KMS-11 (cell line): ENCODE measurements at regions not wholly inside any gene's neighbourhood (a gene's known extent, or its start where the extent isn't known, plus 50 kb on each side); places are given as distances from the start of the nearest gene placed in this dataset.

Experiments used
- H2AFZ ChIP-seq: fragments of 200-600 bp; sonication (generic); 2 replicates; pipeline ENCODE4 v1.6.1; 2016; ENCODE audit warnings: antibody characterized with exemption, mixed run types, low read depth
- H3K27ac ChIP-seq: fragments of 200-600 bp; sonication (generic); 2 replicates; pipeline ENCODE4 v1.6.1; 2016; ENCODE audit warnings: mild to moderate bottlenecking, mixed run types
- H3K27me3 ChIP-seq: fragments of 200-600 bp; sonication (generic); 2 replicates; pipeline ENCODE4 v1.6.1; 2017; ENCODE audit warnings: mild to moderate bottlenecking, low read depth, mixed run types, moderate library complexity; ENCODE audit not compliant: insufficient read depth
- H3K36me3 ChIP-seq: fragments of 200-600 bp; sonication (generic); 2 replicates; pipeline ENCODE4 v1.6.1; 2017; ENCODE audit warnings: mild to moderate bottlenecking, mixed run types; ENCODE audit not compliant: insufficient read depth
- H3K4me1 ChIP-seq: fragments of 200-600 bp; sonication (generic); 2 replicates; pipeline ENCODE4 v1.6.1; 2016; ENCODE audit warnings: mild to moderate bottlenecking, low read depth, mixed run types; ENCODE audit not compliant: poor library complexity, severe bottlenecking
- H3K4me2 ChIP-seq: fragments of 200-600 bp; sonication (generic); 2 replicates; pipeline ENCODE4 v1.7.0; 2016; ENCODE audit warnings: mild to moderate bottlenecking, mixed run types
- H3K4me3 ChIP-seq: fragments of 200-600 bp; sonication (generic); IDR thresholded peaks from 2 replicates; pipeline ENCODE4 v1.6.1; 2017; ENCODE audit warnings: low read depth, low read length, mixed read lengths; ENCODE audit not compliant: insufficient read depth
- H3K79me2 ChIP-seq: fragments of 200-600 bp; sonication (generic); 2 replicates; pipeline ENCODE4 v1.6.1; 2016; ENCODE audit warnings: low read depth, mixed run types; ENCODE audit not compliant: insufficient read depth
- H3K9ac ChIP-seq: fragments of 200-600 bp; sonication (generic); 2 replicates; pipeline ENCODE4 v1.6.1; 2016; ENCODE audit warnings: mild to moderate bottlenecking, mixed run types
- H4K20me1 ChIP-seq: fragments of 200-600 bp; sonication (generic); 2 replicates; pipeline ENCODE4 v1.6.1; 2016; ENCODE audit warnings: mild to moderate bottlenecking, mixed run types; ENCODE audit not compliant: insufficient read depth
- TF ChIP-seq, protein P1 (sequence below): fragments of 200-600 bp; sonication (generic); conservative IDR thresholded peaks from 2 replicates; pipeline ENCODE4 v1.6.1; 2017; ENCODE audit warnings: low read depth, mild to moderate bottlenecking, antibody characterized with exemption, low read length, moderate library complexity, mixed read lengths

GRCh38 chr9:79889369-79889768 is 317.6 kb downstream of the TLE4 start:
- H3K4me1 ChIP-seq = no peaks in the 10 kb centered on the region

GRCh38 chr9:79885093-79885857 is 313.5 kb downstream of the TLE4 start:
- Histone ChIP-seq H3K79me2 (no peaks in the 10 kb centered on the region), H3K4me1 (peaks cover 2% of the 10 kb centered on the region), H3K9ac (no peak overlapping the region), H3K4me3 (no peak overlapping the region), H3K27ac (no peak overlapping the region), H3K27me3 (no peaks in the 10 kb centered on the region), H2AFZ (no peak overlapping the region), H3K4me2 (no peak overlapping the region), H4K20me1 (no peaks in the 10 kb centered on the region), H3K36me3 (no peaks in the 10 kb centered on the region)
- TF ChIP-seq, protein P1, sequence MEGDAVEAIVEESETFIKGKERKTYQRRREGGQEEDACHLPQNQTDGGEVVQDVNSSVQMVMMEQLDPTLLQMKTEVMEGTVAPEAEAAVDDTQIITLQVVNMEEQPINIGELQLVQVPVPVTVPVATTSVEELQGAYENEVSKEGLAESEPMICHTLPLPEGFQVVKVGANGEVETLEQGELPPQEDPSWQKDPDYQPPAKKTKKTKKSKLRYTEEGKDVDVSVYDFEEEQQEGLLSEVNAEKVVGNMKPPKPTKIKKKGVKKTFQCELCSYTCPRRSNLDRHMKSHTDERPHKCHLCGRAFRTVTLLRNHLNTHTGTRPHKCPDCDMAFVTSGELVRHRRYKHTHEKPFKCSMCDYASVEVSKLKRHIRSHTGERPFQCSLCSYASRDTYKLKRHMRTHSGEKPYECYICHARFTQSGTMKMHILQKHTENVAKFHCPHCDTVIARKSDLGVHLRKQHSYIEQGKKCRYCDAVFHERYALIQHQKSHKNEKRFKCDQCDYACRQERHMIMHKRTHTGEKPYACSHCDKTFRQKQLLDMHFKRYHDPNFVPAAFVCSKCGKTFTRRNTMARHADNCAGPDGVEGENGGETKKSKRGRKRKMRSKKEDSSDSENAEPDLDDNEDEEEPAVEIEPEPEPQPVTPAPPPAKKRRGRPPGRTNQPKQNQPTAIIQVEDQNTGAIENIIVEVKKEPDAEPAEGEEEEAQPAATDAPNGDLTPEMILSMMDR = no peak

More at GRCh38 chr9:79889369-79889768, 317.6 kb downstream of the TLE4 start:
- Histone ChIP-seq H3K79me2 (no peaks in the 10 kb centered on the region), H4K20me1 (no peaks in the 10 kb centered on the region), H3K4me2 (no peak overlapping the region), H3K36me3 (no peaks in the 10 kb centered on the region), H2AFZ (no peak overlapping the region), H3K9ac (no peak overlapping the region), H3K27me3 (no peaks in the 10 kb centered on the region), H3K4me3 (no peak overlapping the region), H3K27ac (no peak overlapping the region)
- TF ChIP-seq, protein P1 = no peak

DNA sequence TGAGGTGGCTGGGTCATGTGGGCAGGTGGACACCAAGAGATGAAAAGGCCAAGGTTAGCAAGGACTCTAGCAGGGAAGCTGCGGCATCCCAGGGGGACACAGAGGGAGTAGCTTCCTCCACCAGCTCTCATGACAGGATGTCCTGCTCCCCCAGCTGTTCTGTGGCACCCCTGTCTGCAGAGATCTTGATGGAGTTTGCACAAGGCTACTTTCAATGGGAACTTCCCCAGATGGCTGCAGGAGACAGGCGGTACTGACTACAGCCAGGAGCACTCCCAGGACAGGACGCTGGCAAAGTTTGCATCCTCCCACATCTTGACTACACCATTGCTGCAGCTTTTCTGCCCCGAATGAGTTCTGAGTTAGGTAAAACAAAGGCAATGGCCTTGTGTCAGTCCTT is 312.8 kb downstream of the TLE4 start:
- TF ChIP-seq, protein P1 = no peak
- Histone ChIP-seq H3K4me3 (no peak overlapping the region), H3K27ac (no peak overlapping the region), H4K20me1 (no peaks in the 10 kb centered on the region), H3K4me2 (no peak overlapping the region), H3K36me3 (no peaks in the 10 kb centered on the region), H3K79me2 (no peaks in the 10 kb centered on the region), H3K9ac (no peak overlapping the region), H3K4me1 (peaks cover 5% of the 10 kb centered on the region), H2AFZ (no peak overlapping the region), H3K27me3 (no peaks in the 10 kb centered on the region)

DNA sequence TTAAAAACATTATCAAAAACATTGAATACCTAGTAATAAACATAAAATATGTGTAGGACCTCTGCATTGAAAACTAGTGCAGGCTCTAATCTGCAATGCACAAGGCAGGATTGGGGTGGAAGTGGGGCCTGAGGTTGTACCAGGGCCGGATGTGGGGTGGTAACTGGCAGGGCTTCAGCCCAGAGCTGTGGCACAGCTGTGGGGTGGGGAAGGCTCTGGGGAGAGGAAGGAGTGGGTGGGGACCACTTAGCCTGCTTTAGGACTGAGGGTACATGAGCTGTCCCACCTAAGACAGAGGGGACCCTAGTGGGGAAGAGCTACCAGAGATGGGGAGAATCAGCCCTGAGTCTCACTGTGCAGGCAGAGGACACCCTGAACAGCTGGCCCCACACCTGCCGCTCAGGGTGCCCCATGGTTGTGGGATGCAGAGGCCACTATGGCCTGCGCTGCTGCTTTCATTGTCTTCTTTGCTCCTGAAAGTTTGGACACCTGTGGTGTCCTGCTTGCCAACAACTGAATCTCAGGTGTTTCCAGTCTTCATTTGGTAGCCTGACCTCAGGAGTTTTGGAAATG is 311.4 kb downstream of the TLE4 start:
- Histone ChIP-seq H3K4me2 (no peak overlapping the region; the same call in 1 of the 2 replicates), H3K79me2 (no peaks in the 10 kb centered on the region), H3K9ac (no peak overlapping the region), H2AFZ (no peak overlapping the region), H3K36me3 (no peaks in the 10 kb centered on the region), H3K27me3 (no peaks in the 10 kb centered on the region), H4K20me1 (no peaks in the 10 kb centered on the region), H3K4me3 (no peak overlapping the region), H3K4me1 (peaks cover 5% of the 10 kb centered on the region), H3K27ac (no peak overlapping the region)
- TF ChIP-seq, protein P1 = no peak
